Astrocyte of the spinal cord (primary cell): ENCODE measurements at regions not wholly inside any gene's neighbourhood (a gene's known extent, or its start where the extent isn't known, plus 50 kb on each side); places are given as distances from the start of the nearest gene placed in this dataset.

Source experiments
- DNase-seq: peaks from one replicate; pipeline ENCODE4 v3.0.0; 2011; ENCODE audit warnings: low read depth, low spot score
- H3K4me3 ChIP-seq: 2 replicates; pipeline ENCODE4 v1.5.1; 2011; ENCODE audit warnings: low read depth, mild to moderate bottlenecking, low read length, moderate library complexity
- in situ Hi-C: cut with HindIII; loops from 2 replicates; pipeline ENCODE4 v1.10.0; 2017; ENCODE audit warnings: low sequenced_read_pairs
- TF ChIP-seq, protein P1 (sequence below): IDR thresholded peaks from 2 replicates; pipeline ENCODE4 v1.5.1; 2012; ENCODE audit warnings: low read depth, mild to moderate bottlenecking, low read length, inconsistent platforms

DNA sequence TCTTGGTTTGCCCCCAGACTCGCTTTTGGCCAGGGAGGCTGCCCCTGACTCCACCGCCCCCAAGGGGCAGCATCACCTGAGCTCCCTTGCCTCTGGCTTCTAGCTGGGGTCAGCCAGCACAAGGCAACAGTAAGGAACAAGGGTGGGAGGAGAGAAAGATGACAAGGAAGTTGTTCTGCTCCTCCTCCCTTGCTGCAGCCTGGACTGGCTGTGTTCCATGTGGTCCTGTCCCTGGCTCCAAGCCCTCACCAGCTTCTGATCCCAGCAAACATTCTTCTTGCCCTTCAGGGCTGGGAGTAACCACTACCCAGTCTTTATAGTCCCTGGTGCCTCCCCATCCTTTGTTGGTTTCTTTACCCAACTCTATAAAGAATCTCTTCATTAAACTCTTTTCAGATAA, 100.3 kb upstream of the SPIN1 start:
- H3K4me3 ChIP-seq, result no peak overlapping the region
- DNase-seq, result no peak
- TF ChIP-seq, protein P1, sequence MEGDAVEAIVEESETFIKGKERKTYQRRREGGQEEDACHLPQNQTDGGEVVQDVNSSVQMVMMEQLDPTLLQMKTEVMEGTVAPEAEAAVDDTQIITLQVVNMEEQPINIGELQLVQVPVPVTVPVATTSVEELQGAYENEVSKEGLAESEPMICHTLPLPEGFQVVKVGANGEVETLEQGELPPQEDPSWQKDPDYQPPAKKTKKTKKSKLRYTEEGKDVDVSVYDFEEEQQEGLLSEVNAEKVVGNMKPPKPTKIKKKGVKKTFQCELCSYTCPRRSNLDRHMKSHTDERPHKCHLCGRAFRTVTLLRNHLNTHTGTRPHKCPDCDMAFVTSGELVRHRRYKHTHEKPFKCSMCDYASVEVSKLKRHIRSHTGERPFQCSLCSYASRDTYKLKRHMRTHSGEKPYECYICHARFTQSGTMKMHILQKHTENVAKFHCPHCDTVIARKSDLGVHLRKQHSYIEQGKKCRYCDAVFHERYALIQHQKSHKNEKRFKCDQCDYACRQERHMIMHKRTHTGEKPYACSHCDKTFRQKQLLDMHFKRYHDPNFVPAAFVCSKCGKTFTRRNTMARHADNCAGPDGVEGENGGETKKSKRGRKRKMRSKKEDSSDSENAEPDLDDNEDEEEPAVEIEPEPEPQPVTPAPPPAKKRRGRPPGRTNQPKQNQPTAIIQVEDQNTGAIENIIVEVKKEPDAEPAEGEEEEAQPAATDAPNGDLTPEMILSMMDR, result no peak
- in situ Hi-C loops, result no loop called here

DNA sequence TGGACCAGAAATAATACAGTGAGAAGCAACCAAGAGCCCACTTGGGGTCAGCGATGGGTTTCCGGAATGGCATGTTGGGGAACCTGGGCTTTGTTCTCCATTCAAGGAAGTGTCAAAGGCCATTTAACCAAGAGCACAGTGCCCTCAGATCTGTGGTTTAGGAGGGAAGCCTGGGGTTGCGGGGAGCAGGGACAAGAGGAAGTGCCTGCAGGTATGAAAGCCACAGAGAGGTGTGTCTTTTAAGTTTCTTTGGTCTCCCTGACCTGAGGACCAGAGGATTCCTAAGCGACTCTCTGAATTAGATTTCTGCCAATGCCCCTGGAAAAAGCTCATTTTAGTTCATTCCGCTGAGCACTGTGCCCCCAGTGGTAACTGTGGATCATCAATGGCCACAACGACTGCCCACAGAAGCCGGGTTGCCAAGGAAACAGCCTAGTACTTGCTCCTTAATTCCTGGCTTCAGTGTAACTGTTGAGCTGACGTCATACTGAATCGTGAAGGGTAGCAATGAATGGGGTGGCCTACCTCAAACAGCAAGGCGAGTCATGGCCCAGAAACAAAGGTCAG, 107.3 kb upstream of the SPIN1 start:
- H3K4me3 ChIP-seq, result no peak overlapping the region
- peak; percentile 67 for DNase-seq
- TF ChIP-seq, protein P1, result no peak
- in situ Hi-C loops, result no loop called here

DNA sequence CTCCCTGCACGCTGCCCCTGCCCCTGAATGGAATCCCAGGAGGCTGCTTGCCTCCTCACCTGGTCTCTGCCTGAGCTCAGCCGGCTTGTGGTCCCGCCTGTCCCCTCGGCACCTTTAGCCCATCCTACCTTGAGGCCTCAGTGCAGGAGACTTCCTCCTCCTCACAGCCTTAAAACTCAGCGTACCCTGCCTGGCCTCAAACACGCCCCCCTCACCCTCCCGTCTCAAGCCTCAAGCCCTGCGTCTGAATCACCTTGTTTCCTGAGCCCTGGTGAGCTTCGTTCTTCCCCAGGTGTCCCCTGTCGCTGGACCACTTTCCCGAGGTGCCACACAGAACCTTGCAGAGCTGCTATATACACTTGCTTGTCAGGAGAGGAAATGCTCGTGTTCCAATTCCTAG, 110.2 kb upstream of the SPIN1 start:
- no peak overlapping the region for H3K4me3 ChIP-seq
- TF ChIP-seq, protein P1, result no peak
- in situ Hi-C loops, result no loop called here
- no peak for DNase-seq

- TF ChIP-seq, protein P1, result no peak
- in situ Hi-C loops, result no loop called here
- no peak overlapping the region for H3K4me3 ChIP-seq
- DNase-seq, result no peak
Measured at GRCh38 chr9:88274078-88274477, 114.2 kb upstream of the SPIN1 start.

DNA sequence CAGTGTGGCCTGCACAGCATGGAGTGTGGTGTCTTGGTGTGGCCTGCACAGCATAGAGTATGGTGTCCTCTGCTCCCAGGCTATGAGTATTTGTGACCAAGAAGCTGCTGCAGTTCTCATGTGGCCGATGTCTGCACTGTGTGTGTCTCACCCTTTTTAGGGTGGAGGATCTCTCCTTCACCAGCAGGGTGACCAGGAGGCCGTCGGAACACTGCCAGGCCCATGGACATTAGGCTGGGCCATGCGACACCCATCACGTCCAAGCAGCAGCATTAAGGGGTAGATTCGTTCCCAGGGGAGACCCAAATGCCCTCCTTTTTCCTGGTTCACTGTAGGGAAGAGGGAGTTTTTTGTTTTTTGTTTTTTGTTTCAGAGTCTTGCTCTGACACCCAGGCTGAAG, 115.3 kb upstream of the SPIN1 start:
- H3K4me3 ChIP-seq, result no peak overlapping the region
- in situ Hi-C loops, result no loop called here
- DNase-seq, result no peak
- TF ChIP-seq, protein P1, result no peak

- no peak overlapping the region for H3K4me3 ChIP-seq
- no peak for DNase-seq
- in situ Hi-C loops, result no loop called here
- TF ChIP-seq, protein P1, result no peak
Measured at GRCh38 chr9:88270413-88270812, 117.8 kb upstream of the SPIN1 start.

- in situ Hi-C loops, result no loop called here
- no peak overlapping the region for H3K4me3 ChIP-seq
- DNase-seq, result no peak
- TF ChIP-seq, protein P1, result no peak
Measured at GRCh38 chr9:88268886-88269285, 119.4 kb upstream of the SPIN1 start.
